GM12872 (cell line): ENCODE measurements at regions not wholly inside any gene's neighbourhood (a gene's known extent, or its start where the extent isn't known, plus 50 kb on each side); places are given as distances from the start of the nearest gene placed in this dataset.

ENCODE experiments used
- CTCF ChIP-seq: IDR thresholded peaks from 3 replicates; pipeline ENCODE4 v1.5.1; 2011; ENCODE audit warnings: low read depth, mild to moderate bottlenecking, low read length, moderate library complexity; ENCODE audit not compliant: insufficient read depth

- TF ChIP-seq CTCF = no peak
Observed at GRCh38 chr11:15579287-15580001, 464.7 kb downstream of the INSC start.

DNA sequence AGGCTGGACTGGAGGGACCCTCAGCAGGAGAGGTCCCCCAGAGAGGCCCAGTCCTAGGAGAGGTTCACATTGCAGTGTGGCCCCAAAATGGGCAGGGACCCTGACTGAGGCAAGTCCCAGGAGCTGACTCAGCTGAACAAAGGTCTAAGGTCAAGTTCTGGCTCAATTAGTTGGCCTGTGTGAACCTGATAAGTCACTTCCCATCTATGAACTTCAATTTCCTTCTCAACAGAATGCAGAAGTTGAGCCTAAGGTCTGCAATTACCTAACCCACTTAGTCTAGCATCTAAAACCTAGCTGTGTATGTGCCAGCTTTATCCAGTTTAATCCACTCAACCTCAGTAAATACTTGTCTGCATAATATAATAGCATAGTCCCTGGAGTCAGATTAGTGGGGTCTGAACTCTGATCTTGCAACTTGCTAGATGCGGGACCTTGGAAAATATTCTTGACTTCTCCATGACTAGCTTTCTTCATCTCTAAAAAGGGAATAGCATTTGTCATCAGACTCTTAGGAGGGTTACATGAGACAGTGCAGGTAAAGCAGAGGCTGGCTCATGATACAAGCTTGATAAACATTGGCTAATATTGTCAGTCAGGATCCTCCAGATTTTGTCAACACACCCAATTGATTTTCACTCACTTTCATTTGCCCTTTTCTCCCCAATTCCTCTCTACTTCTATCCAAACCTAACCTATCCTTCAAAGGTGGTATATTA is 465.5 kb downstream of the INSC start:
- no peak for TF ChIP-seq CTCF

GRCh38 chr11:15580775-15581095 is 466.0 kb downstream of the INSC start:
- no peak for TF ChIP-seq CTCF

DNA sequence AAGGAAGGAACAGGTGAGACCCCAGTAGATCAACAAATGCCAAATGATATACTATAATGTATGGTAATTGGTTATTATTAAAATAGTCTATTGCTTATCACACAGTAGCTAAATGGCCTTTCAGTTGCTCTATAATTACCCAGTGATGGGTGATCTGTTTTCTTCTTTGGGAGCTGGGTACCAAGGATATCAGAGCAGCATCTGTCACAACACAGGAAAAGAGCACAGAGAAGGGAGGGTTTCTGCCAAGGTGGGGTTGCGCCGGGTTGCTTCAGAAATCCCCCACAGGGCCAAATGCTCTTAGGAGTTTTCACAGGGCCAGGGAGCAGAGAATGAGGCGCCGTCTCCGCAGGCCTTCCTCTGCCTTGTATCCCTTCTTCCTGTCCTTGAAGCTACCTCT is 469.4 kb downstream of the INSC start:
- no peak for TF ChIP-seq CTCF

DNA sequence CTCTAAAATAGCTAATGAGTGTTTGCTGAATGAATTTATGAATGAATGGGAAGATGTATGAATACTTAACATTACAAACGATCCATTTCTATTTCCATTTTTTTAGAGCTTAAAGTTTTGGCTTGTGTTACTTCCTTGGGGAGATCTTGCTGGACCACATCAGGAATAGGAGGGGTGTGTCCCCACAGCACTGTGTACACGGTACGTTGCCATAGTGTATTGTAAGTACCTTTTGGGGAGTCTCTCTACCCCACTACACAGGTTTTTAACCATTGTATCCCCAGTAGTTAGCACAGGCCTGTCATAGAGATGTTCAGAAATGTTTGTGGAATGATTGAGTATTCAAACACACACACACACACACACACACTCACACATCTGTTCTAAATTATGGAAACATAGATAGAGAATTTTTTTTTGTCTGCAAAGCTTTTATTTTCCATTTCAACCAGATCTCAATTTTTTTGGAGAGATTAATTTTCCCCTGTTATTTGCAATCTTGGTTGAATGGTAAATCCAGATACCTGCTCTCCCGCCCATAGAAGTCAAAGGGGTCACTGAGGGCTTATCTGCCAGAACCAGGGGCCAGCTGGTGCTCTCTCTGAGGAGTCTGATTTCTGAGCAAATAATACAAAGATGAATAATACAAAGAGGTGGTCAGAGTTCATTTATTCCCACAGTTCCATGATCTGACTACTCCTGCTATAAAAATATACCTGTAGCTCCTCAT is 471.0 kb downstream of the INSC start:
- no peak for TF ChIP-seq CTCF

DNA sequence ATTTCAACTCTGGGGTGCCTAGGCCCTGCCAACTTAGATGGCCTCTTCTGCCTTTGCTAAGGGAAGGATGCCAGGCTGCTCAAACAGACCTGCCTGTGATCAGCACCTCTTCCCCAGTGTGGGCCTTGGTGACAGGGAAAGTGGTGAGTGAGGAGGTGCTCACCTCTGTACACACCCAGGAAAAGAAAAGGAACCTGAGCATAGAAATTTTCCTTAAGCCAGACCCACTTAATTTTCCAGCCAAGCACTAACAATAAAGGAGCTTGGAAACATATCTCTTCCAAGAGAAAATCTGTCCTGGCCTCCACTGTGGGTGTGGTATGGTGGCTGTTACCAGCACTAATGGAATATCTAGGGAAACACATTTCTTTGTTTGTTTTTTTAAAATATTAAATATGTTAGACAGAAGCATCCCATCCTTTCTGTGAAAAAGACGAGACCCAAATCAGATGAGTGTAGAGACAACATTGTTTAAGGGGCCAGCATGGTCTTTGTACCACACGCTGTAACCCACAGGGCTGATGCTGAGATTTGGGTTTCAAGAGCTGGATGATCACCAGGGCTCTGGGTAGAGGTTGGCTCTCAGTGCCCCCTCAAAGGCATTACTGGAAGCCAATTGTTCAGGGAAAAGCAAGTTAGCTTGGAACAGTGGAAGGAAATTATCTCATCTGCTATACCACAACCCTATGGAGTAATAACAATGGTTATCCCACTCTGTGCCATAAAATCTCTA is 472.2 kb downstream of the INSC start:
- no peak for TF ChIP-seq CTCF

DNA sequence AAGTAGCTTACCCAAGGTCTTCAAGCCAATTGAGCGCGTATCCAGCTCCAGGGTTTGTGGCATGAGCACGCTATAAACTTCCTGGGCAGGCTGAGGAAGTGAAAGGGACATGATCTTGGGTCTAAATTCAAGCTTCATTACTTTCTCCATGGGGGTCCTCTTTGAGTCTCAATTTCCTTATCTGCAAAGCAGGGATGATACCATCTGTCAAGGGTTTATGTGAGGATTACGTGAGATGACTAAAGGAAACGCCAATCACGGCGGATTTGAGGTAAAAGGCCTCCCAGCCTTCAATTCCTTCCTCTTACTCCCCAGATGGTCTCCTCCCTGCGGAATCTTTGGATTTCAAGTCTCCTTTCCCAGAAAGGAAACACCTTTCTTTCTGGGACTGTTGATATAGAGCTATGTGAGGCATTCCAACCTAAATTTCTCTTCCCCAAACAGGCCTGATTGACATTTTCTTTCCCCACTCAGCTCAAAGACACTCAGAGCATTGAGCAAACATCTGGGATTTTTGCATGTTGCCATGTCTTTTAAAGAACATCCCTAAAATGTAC is 474.4 kb downstream of the INSC start:
- no peak for TF ChIP-seq CTCF
